Activated T-cell treated with anti-CD3 and anti-CD28 coated beads for 24 hours (primary cell): ENCODE measurements at regions not wholly inside any gene's neighbourhood (a gene's known extent, or its start where the extent isn't known, plus 50 kb on each side); places are given as distances from the start of the nearest gene placed in this dataset.

Experiments used
- DNase-seq: peaks from one replicate; pipeline ENCODE4 v3.0.0-alpha.2; 2020; ENCODE audit warnings: low read depth

- DNase-seq = no peak
Observed at GRCh38 chr6:150651808-150652470, 52.3 kb downstream of the PLEKHG1 start.

- DNase-seq = no peak
Observed at GRCh38 chr6:150652848-150653613, 53.3 kb downstream of the PLEKHG1 start.

GRCh38 chr6:150654608-150655007, 54.9 kb downstream of the PLEKHG1 start:
- DNase-seq = no peak

GRCh38 chr6:150656156-150656555, 56.5 kb downstream of the PLEKHG1 start:
- no peak for DNase-seq

- DNase-seq = no peak
Observed at GRCh38 chr6:150658421-150658820, 58.7 kb downstream of the PLEKHG1 start.

GRCh38 chr6:150659046-150659763, 59.5 kb downstream of the PLEKHG1 start:
- no peak for DNase-seq

GRCh38 chr6:150661216-150662007, 61.7 kb downstream of the PLEKHG1 start:
- DNase-seq = no peak

- no peak for DNase-seq
Observed at GRCh38 chr6:150662814-150663213, 63.1 kb downstream of the PLEKHG1 start.

- no peak for DNase-seq
Observed at GRCh38 chr6:150664091-150664490, 64.4 kb downstream of the PLEKHG1 start.

GRCh38 chr6:150666071-150666470, 66.4 kb downstream of the PLEKHG1 start:
- DNase-seq = no peak

GRCh38 chr6:150667359-150667758, 67.7 kb downstream of the PLEKHG1 start:
- no peak for DNase-seq

- DNase-seq = no peak
Observed at GRCh38 chr6:150667977-150668716, 68.5 kb downstream of the PLEKHG1 start.

GRCh38 chr6:150668900-150669302, 69.2 kb downstream of the PLEKHG1 start:
- DNase-seq = no peak

- DNase-seq = no peak
Observed at GRCh38 chr6:150670311-150670710, 70.6 kb downstream of the PLEKHG1 start.

- DNase-seq = no peak
Observed at GRCh38 chr6:150672800-150673199, 73.1 kb downstream of the PLEKHG1 start.

GRCh38 chr6:150673720-150674346, 74.1 kb downstream of the PLEKHG1 start:
- DNase-seq = no peak

GRCh38 chr6:150676344-150676743, 76.7 kb downstream of the PLEKHG1 start:
- DNase-seq = no peak

- DNase-seq = no peak
Observed at GRCh38 chr6:150676772-150677171, 77.1 kb downstream of the PLEKHG1 start.

- no peak for DNase-seq
Observed at GRCh38 chr6:150680510-150680909, 80.8 kb downstream of the PLEKHG1 start.

- DNase-seq = no peak
Observed at GRCh38 chr6:150681578-150682395, 82.1 kb downstream of the PLEKHG1 start.
